OCI-LY3 (cell line): ENCODE measurements at regions not wholly inside any gene's neighbourhood (a gene's known extent, or its start where the extent isn't known, plus 50 kb on each side); places are given as distances from the start of the nearest gene placed in this dataset.

ENCODE experiments used
- H2AFZ ChIP-seq: fragments of 200-600, 300-600 bp; shearing (Covaris generic); 2 replicates; pipeline ENCODE4 v1.6.0; 2014; ENCODE audit warnings: antibody characterized with exemption, low read depth, low read length
- H3K27ac ChIP-seq: fragments of 200-600, 300-600 bp; sonication (generic); 2 replicates; pipeline ENCODE4 v1.5.1; 2014; ENCODE audit warnings: mild to moderate bottlenecking, low read length, moderate library complexity, mixed read lengths
- H3K27me3 ChIP-seq: fragments of 200-600, 300-600 bp; sonication (generic); 2 replicates; pipeline ENCODE4 v1.6.1; 2014; ENCODE audit warnings: low read depth, low read length, mixed read lengths
- H3K36me3 ChIP-seq: fragments of 200-600, 300-600 bp; sonication (generic); replicated peaks from 2 replicates; pipeline ENCODE3; 2014; ENCODE audit warnings: low read depth, low read length, mixed read lengths
- H3K4me1 ChIP-seq: fragments of 300-600, 200-600 bp; sonication (generic); 2 replicates; pipeline ENCODE4 v1.6.1; 2014; ENCODE audit warnings: low read length, mixed read lengths
- H3K4me2 ChIP-seq: fragments of 200-600, 300-600 bp; sonication (generic); 2 replicates; pipeline ENCODE4 v1.6.1; 2014; ENCODE audit warnings: low read length, mixed read lengths
- H3K4me3 ChIP-seq: fragments of 300-600, 200-600 bp; sonication (generic); 2 replicates; pipeline ENCODE4 v1.5.1; 2014; ENCODE audit warnings: antibody characterized with exemption, mild to moderate bottlenecking, low read length, moderate library complexity
- H3K79me2 ChIP-seq: fragments of 300-600, 200-600 bp; shearing (Covaris generic); 2 replicates; pipeline ENCODE4 v1.6.1; 2014; ENCODE audit warnings: mild to moderate bottlenecking, low read length, mixed read lengths
- H3K9ac ChIP-seq: fragments of 300-600, 200-600 bp; shearing (Covaris generic); 2 replicates; pipeline ENCODE4 v1.6.0; 2014; ENCODE audit warnings: mild to moderate bottlenecking, low read length, moderate library complexity
- H3K9me3 ChIP-seq: fragments of 200-600, 300-600 bp; shearing (Covaris generic); 2 replicates; pipeline ENCODE4 v1.6.1; 2014; ENCODE audit warnings: low read length, mixed read lengths; ENCODE audit not compliant: insufficient read depth
- H4K20me1 ChIP-seq: fragments of 200-600, 300-600 bp; sonication (generic); 2 replicates; pipeline ENCODE4 v1.6.1; 2016; ENCODE audit warnings: low read length, mixed read lengths; ENCODE audit not compliant: insufficient read depth
- CTCF ChIP-seq: fragments of 200-600, 300-600 bp; sonication (generic); IDR thresholded peaks from 2 replicates; pipeline ENCODE4 v1.5.1; 2014; ENCODE audit warnings: antibody characterized with exemption, low read length, low read depth
- EZH2phosphoT487 ChIP-seq: fragments of 200-600 bp; shearing (Covaris generic); IDR thresholded peaks from 2 replicates; pipeline ENCODE4 v1.6.1; 2018; ENCODE audit warnings: antibody characterized with exemption, mixed run types, low read depth

DNA sequence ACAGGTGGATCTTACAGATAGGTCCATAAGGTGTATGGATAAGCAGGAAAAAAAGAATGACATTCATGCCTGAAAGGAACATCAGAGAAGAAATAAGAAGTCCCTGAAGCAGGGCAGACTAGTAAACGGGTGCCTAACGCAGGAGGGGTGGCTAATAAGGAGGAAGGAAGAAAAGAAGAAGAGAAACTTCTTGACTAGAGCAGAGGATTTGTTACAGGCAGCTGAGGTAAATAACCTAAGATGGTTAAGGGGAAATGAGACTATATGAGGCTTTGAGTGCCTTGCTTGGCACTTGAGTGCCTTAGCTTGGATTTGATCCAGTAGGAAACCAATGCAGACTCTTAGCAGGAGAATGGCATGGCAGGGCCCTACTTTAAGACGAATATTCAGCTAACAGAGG lies 313.5 kb upstream of the PDE4D start:
- Histone ChIP-seq H3K36me3 (no peaks in the 10 kb centered on the region), H3K4me2 (peak overlapping the region; percentile 33), H2AFZ (no peak overlapping the region), H3K9ac (no peak overlapping the region), H3K27me3 (no peaks in the 10 kb centered on the region), H3K4me1 (peaks cover 14% of the 10 kb centered on the region), H3K9me3 (no peaks in the 10 kb centered on the region), H3K79me2 (no peaks in the 10 kb centered on the region), H3K4me3 (no peak overlapping the region), H4K20me1 (no peaks in the 10 kb centered on the region), H3K27ac (no peak overlapping the region)
- TF ChIP-seq EZH2phosphoT487 (no peak), CTCF (no peak)

DNA sequence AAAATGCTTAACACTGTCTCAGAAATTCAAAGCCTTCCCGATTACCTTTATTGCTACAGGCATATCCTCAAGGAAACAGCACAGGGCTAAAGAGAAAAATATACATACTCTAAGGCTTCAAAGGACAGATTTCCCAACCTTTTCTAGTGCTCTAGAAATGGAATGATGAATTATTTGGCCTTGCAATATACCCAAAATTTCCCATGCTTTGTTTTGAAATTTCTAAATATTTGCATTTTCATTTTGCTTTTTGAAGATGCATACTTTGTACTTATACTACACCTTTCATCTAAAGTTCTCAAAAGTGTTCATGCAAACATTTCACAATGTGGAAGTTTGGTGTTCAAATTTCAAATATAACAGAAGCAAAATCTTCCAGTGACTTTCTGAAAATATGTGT lies 312.7 kb upstream of the PDE4D start:
- TF ChIP-seq EZH2phosphoT487 (no peak), CTCF (no peak)

DNA sequence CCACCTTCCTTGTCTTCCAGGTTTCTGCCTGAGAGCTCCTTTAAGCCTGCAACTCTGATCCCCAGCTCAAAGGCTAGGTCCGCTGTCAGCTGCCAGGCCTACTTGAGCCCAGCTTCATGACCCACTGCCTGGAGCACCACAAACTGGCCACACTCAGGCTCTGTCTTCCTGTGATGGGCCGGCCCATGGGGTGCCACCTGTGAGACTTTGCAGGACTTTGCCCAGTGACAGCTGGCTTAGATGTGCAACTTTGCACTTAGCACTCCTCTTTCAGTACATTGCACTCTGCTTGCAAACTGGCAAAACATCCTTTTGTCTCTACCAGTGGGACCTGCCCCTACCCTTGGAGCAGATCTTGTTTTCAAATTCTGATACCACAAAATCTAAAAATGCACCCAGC lies 311.5 kb upstream of the PDE4D start:
- Histone ChIP-seq H3K4me2 (no peak overlapping the region), H3K36me3 (no peaks in the 10 kb centered on the region), H3K4me3 (no peak overlapping the region), H3K4me1 (peaks cover 14% of the 10 kb centered on the region), H3K27ac (no peak overlapping the region), H3K9me3 (no peaks in the 10 kb centered on the region), H2AFZ (no peak overlapping the region), H3K79me2 (no peaks in the 10 kb centered on the region), H3K27me3 (no peaks in the 10 kb centered on the region), H3K9ac (no peak overlapping the region), H4K20me1 (no peaks in the 10 kb centered on the region)
- no peak for TF ChIP-seq EZH2phosphoT487
- no peak for TF ChIP-seq CTCF

More for the DNA sequence above, 312.7 kb upstream of the PDE4D start:
- Histone ChIP-seq H3K79me2 (no peaks in the 10 kb centered on the region), H3K4me2 (no peak overlapping the region), H3K27ac (no peak overlapping the region), H3K4me3 (no peak overlapping the region), H3K36me3 (no peaks in the 10 kb centered on the region), H3K9ac (no peak overlapping the region), H3K4me1 (peaks cover 14% of the 10 kb centered on the region), H3K27me3 (no peaks in the 10 kb centered on the region), H4K20me1 (no peaks in the 10 kb centered on the region), H3K9me3 (no peaks in the 10 kb centered on the region), H2AFZ (no peak overlapping the region)

DNA sequence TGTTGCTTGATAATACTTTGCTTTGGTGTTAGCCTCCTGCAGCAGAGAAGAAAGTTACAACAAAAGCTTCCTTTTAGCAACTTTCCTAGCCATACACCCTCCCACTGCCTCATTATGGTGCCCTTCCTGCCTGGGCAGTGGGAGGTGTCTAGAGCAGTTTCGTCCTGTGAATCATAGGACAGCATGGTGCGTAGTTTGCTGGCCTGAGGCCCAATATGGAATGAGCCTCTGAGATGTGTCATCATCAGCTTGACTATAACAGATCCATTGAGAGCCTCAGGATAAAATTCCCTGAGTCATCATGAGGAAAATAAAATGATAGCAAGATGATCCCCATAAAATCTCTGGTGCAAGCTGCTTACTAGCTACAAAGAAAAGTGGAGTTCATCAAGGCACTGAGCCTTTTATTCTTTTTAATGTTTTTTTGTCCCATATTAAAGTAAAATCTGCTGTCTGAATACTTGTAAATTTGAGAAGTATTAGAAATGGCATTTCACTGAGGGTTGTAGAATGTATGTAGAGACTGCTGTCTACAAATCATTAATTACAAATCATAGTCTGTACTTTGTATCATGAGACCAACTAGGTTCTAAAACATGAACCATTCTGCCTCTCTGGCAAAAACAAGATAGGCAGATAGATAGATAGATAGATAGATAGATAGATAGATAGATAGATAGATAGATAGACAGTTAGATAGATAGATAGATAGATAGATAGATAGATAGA lies 303.0 kb upstream of the PDE4D start:
- Histone ChIP-seq H3K4me3 (no peak overlapping the region), H3K4me1 (no peaks in the 10 kb centered on the region), H3K9me3 (no peaks in the 10 kb centered on the region), H3K36me3 (no peaks in the 10 kb centered on the region), H3K79me2 (no peaks in the 10 kb centered on the region), H3K9ac (no peak overlapping the region), H2AFZ (no peak overlapping the region), H3K4me2 (no peak overlapping the region), H3K27me3 (no peaks in the 10 kb centered on the region; the same call in 1 of the 2 replicates), H3K27ac (no peak overlapping the region), H4K20me1 (no peaks in the 10 kb centered on the region)
- TF ChIP-seq CTCF = no peak
- no peak for TF ChIP-seq EZH2phosphoT487
